PC-3 (cell line): ENCODE measurements at regions not wholly inside any gene's neighbourhood (a gene's known extent, or its start where the extent isn't known, plus 50 kb on each side); places are given as distances from the start of the nearest gene placed in this dataset.

Source experiments
- CTCF ChIP-seq: fragments of 300-600 bp; sonication (generic); conservative IDR thresholded peaks from 2 replicates; pipeline ENCODE4 v1.5.1; 2017; ENCODE audit warnings: antibody characterized with exemption, low read depth, mild to moderate bottlenecking, low read length
- EZH2 ChIP-seq: fragments of 300-600 bp; sonication (generic); IDR thresholded peaks from one replicate; pipeline ENCODE4 v1.6.1; 2017; ENCODE audit warnings: antibody characterized with exemption, mild to moderate bottlenecking, low read length; ENCODE audit not compliant: unreplicated experiment

GRCh38 chr19:28567834-28568233, 645.1 kb downstream of the UQCRFS1 start:
- TF ChIP-seq CTCF (no peak), EZH2 (no peak)
